ENCODE measurements at regions not wholly inside any gene's neighbourhood (a gene's known extent, or its start where the extent isn't known, plus 50 kb on each side); places are given as distances from the start of the nearest gene placed in this dataset.
"Not testable (repeated sequence)": the region's sequence is repeated elsewhere in the genome, so short reads cannot be mapped to it uniquely, and the experiment has no call there.

DNA sequence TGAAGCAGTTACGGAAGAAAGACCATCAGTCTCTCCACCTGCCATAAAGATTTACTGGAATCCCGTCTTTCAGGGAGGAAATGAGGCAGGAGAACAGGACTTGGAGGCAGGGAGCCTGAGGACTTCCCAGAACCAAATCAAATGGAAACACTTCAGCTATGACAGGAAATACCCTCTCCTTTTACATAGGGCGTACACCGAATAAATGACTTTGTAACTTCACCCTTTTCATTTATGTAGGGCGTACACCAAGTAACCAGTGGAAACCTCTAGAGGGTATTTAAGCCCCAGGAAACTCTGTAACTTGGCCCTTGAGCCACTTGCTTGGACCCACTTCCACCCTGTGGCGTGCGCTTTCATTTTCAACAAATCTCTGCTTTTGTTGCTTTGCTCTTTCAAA is 218.3 kb upstream of the SLC39A10 start:
- H3K9ac ChIP-seq (ENCODE audit: low read length), result no peak overlapping the region
- H3K27ac ChIP-seq (ENCODE audit: low read depth, low read length), result no peak overlapping the region
- H3K9me3 ChIP-seq (ENCODE audit: control insufficient read depth, insufficient read depth, low read depth, low read length), result peaks cover 19% of the 10 kb centered on the region; the same call in 1 of the 2 replicates
- no peaks in the 10 kb centered on the region for H3K36me3 ChIP-seq (ENCODE audit: control insufficient read depth, insufficient read depth, low read length)
- no peaks in the 10 kb centered on the region for H3K27me3 ChIP-seq (ENCODE audit: control insufficient read depth, insufficient read depth, low read length)
- no peaks in the 10 kb centered on the region for H3K4me1 ChIP-seq (ENCODE audit: control insufficient read depth, insufficient read depth, low read length)
- H3K4me3 ChIP-seq (ENCODE audit: low read depth, low read length), result no peak overlapping the region

DNA sequence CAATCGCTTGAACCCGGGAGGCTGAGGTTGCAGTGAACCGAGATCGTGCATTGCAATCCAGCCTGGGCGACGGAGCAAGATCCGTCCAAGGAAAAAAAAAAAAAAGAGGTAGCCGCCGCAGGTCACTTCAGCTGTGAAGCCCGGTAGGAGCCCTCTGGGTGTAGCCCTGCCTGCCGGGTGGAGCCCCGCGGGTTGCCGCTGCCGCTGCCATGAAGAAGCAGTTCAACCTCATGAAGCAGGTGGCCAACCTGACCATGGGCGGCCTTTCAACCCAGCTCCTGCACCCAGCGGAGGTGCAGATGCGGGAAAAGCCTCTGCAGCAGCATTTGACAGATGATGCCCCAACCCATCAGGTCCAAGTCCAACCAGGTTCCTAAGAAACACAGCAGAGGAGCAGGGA is 219.5 kb upstream of the SLC39A10 start:
- Histone ChIP-seq H3K9me3 (ENCODE audit: control insufficient read depth, insufficient read depth, low read depth, low read length) (peaks cover 17% of the 10 kb centered on the region; the same call in 1 of the 2 replicates), H3K27me3 (ENCODE audit: control insufficient read depth, insufficient read depth, low read length) (no peaks in the 10 kb centered on the region), H3K4me3 (ENCODE audit: low read depth, low read length) (no peak overlapping the region)

DNA sequence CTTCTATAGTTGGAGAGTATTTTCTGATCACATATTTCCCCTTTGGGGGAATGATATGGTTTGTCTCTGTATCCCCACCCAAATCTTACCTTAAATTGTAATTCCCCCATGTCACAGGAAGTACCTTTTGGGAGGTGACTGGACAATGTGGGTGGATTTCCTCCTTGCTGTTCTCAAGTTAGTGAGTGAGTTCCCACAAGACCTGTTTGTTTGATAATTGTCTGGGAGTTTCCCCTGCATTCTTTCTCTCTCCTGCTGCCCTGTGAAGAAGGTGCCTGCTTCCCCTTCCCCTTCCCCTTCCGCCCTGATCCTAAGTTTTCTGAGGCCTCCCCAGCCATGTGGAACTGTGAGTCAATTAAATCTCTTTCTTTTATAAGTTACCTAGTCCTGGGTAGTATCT is 222.7 kb upstream of the SLC39A10 start:
- H3K4me3 ChIP-seq (ENCODE audit: low read depth, low read length), result no peak overlapping the region
- H3K27ac ChIP-seq (ENCODE audit: low read depth, low read length), result no peak overlapping the region
- H3K9me3 ChIP-seq (ENCODE audit: control insufficient read depth, insufficient read depth, low read depth, low read length), result peaks cover 13% of the 10 kb centered on the region; the same call in 1 of the 2 replicates
- H3K27me3 ChIP-seq (ENCODE audit: control insufficient read depth, insufficient read depth, low read length), result no peaks in the 10 kb centered on the region
- no peak overlapping the region for H3K9ac ChIP-seq (ENCODE audit: low read length)
- H3K4me1 ChIP-seq (ENCODE audit: control insufficient read depth, insufficient read depth, low read length), result no peaks in the 10 kb centered on the region
- no peaks in the 10 kb centered on the region for H3K36me3 ChIP-seq (ENCODE audit: control insufficient read depth, insufficient read depth, low read length)

More for the DNA sequence above, 219.5 kb upstream of the SLC39A10 start:
- no peak overlapping the region for H3K9ac ChIP-seq (ENCODE audit: low read length)
- H3K4me1 ChIP-seq (ENCODE audit: control insufficient read depth, insufficient read depth, low read length), result no peaks in the 10 kb centered on the region
- no peaks in the 10 kb centered on the region for H3K36me3 ChIP-seq (ENCODE audit: control insufficient read depth, insufficient read depth, low read length)
- no peak overlapping the region for H3K27ac ChIP-seq (ENCODE audit: low read depth, low read length)

DNA sequence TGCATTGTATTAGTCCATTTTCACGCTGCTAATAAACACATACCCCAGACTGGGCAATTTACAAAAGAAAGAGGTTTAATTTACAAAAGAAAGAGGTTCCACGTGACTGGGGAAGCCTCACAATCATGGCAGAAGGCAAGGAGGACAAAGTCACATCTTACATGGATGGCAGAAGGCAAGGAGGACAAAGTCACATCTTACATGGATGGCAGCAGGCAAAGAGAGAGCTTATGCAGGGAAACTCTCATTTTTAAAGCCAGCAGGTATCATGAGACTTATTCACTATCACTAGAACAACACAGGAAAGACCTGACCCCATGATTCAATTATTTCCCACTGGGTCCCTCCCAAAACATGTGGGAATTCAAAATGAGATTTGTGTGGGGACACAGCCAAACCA is 223.3 kb upstream of the SLC39A10 start:
- not testable (repeated sequence) for H3K4me3 ChIP-seq (ENCODE audit: low read depth, low read length); H3K4me1 ChIP-seq (ENCODE audit: control insufficient read depth, insufficient read depth, low read length); H3K9ac ChIP-seq (ENCODE audit: low read length); H3K36me3 ChIP-seq (ENCODE audit: control insufficient read depth, insufficient read depth, low read length); H3K27ac ChIP-seq (ENCODE audit: low read depth, low read length); H3K27me3 ChIP-seq (ENCODE audit: control insufficient read depth, insufficient read depth, low read length)
- H3K9me3 ChIP-seq (ENCODE audit: control insufficient read depth, insufficient read depth, low read depth, low read length), result peaks cover 13% of the 10 kb centered on the region; the same call in 1 of the 2 replicates

DNA sequence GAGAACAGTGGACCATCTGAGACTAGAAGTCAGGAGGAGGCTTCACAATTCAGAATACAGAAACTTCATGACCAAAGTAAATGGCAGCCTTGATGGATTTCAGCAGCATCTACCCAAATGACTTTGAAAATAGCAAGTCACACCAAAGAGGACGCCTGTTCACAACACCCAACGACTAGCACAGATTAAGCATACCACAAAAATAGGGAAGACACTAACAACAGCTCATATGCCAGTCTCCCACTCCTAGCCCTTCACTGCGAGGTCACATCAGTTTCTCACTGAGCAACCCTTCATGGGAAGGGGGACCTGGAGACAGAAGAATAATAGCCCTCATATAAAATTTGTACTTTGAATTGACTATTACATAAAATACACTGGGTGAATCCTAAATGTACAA is 228.4 kb upstream of the SLC39A10 start:
- peaks cover 8% of the 10 kb centered on the region; the same call in 1 of the 2 replicates for H3K4me1 ChIP-seq (ENCODE audit: control insufficient read depth, insufficient read depth, low read length)
- no peak overlapping the region for H3K4me3 ChIP-seq (ENCODE audit: low read depth, low read length)
- no peaks in the 10 kb centered on the region for H3K36me3 ChIP-seq (ENCODE audit: control insufficient read depth, insufficient read depth, low read length)
- H3K27me3 ChIP-seq (ENCODE audit: control insufficient read depth, insufficient read depth, low read length), result no peaks in the 10 kb centered on the region
- no peak overlapping the region for H3K27ac ChIP-seq (ENCODE audit: low read depth, low read length)
- peaks cover 3% of the 10 kb centered on the region; the same call in 1 of the 2 replicates for H3K9me3 ChIP-seq (ENCODE audit: control insufficient read depth, insufficient read depth, low read depth, low read length)
- no peak overlapping the region for H3K9ac ChIP-seq (ENCODE audit: low read length)

DNA sequence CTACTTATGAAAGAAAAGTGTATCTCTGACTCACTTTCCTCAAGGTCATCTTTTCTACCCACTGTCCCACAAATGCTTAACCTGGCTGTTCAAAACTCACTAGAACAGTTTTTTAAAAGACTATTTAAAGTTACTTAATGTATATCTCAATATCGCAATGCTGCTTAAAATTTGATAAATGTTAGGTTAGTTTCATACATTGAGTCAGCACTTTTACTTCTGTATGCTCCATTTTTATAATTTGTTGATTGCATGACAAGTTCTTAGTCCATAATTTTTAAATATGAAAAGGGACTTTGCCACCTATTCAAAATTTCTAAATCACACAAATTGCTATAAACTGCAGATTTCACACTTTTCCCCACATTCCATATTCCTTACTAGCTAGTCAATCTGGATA is 231.7 kb upstream of the SLC39A10 start:
- H3K9me3 ChIP-seq (ENCODE audit: control insufficient read depth, insufficient read depth, low read depth, low read length), result no peaks in the 10 kb centered on the region
- peaks cover 8% of the 10 kb centered on the region; the same call in 1 of the 2 replicates for H3K4me1 ChIP-seq (ENCODE audit: control insufficient read depth, insufficient read depth, low read length)
- H3K9ac ChIP-seq (ENCODE audit: low read length), result no peak overlapping the region
- H3K27ac ChIP-seq (ENCODE audit: low read depth, low read length), result no peak overlapping the region
- H3K4me3 ChIP-seq (ENCODE audit: low read depth, low read length), result no peak overlapping the region
- no peaks in the 10 kb centered on the region for H3K27me3 ChIP-seq (ENCODE audit: control insufficient read depth, insufficient read depth, low read length)
- no peaks in the 10 kb centered on the region for H3K36me3 ChIP-seq (ENCODE audit: control insufficient read depth, insufficient read depth, low read length)

DNA sequence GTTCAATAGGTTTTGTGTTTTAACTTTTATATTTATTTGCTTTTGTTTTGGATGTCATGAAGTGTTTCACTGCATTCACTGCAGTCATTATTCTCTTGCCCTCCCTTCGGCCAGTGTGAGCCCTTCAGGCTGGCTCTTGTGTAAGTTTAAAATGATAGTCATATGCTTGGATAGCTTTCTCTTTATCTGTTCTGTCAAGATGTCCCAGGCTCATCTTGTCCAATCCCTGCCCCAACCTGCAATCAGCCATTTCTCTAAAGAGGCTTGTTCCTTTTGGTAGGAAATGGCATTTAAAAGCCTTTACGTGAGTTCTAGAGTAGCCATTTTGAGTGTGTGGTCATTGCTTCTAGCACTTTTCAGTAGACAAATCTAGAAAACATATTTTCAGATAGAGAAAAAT is 238.0 kb upstream of the SLC39A10 start:
- Histone ChIP-seq H3K9me3 (ENCODE audit: control insufficient read depth, insufficient read depth, low read depth, low read length) (no peaks in the 10 kb centered on the region), H3K4me3 (ENCODE audit: low read depth, low read length) (no peak overlapping the region), H3K36me3 (ENCODE audit: control insufficient read depth, insufficient read depth, low read length) (no peaks in the 10 kb centered on the region), H3K27me3 (ENCODE audit: control insufficient read depth, insufficient read depth, low read length) (no peaks in the 10 kb centered on the region), H3K4me1 (ENCODE audit: control insufficient read depth, insufficient read depth, low read length) (no peaks in the 10 kb centered on the region), H3K27ac (ENCODE audit: low read depth, low read length) (no peak overlapping the region), H3K9ac (ENCODE audit: low read length) (no peak overlapping the region)

DNA sequence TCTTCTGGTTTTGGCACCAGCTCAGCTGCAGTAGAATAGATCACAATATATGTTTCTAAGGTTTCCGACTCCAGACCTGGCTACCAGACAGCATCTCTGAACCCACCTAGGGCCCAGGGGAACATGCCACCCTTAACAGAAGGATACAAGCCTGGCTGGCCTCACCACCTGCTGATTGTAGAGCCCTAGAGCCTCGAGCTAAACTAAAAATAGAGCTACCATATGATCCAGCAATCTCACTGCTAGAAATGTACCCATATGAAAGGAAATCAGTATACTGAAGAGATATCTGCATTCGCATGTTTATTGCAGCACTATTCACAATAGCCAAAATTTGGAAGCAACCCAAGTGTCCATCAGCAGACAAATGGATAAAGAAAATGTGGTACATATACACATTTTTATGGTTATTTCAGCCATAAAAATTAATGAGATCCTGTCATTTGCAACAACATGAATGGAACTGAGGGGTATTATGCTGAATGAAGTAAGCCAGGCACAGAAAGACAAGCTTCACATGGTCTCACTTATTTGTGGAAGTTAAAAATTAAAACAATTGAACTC is 242.4 kb upstream of the SLC39A10 start:
- H3K27ac ChIP-seq (ENCODE audit: low read depth, low read length), result no peak overlapping the region

DNA sequence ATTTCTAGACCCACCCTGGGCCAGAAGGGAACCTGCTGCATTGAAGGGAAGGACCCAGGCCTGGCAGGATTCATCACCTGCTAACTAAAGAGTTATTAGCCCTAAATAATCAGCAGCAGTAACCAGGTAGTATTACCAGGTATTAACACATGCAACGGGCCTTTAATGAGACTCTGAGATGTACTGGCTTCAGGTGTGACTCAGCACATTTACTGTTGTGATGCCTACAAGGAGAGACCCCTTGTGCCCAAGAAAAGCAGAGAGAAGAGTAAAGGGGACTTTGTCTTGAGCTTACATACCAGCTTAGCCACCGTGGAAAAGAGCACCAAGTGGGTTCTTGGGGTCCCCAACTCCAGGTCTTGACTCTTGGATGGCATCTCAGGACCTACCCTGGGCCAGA is 243.1 kb upstream of the SLC39A10 start:
- Histone ChIP-seq H3K4me3 (ENCODE audit: low read depth, low read length) (no peak overlapping the region), H3K27ac (ENCODE audit: low read depth, low read length) (no peak overlapping the region), H3K36me3 (ENCODE audit: control insufficient read depth, insufficient read depth, low read length) (no peaks in the 10 kb centered on the region), H3K4me1 (ENCODE audit: control insufficient read depth, insufficient read depth, low read length) (peaks cover 15% of the 10 kb centered on the region), H3K27me3 (ENCODE audit: control insufficient read depth, insufficient read depth, low read length) (no peaks in the 10 kb centered on the region), H3K9me3 (ENCODE audit: control insufficient read depth, insufficient read depth, low read depth, low read length) (no peaks in the 10 kb centered on the region), H3K9ac (ENCODE audit: low read length) (no peak overlapping the region)

More for the DNA sequence above, 242.4 kb upstream of the SLC39A10 start:
- H3K36me3 ChIP-seq (ENCODE audit: control insufficient read depth, insufficient read depth, low read length), result no peaks in the 10 kb centered on the region
- H3K4me1 ChIP-seq (ENCODE audit: control insufficient read depth, insufficient read depth, low read length), result peaks cover 15% of the 10 kb centered on the region
- no peaks in the 10 kb centered on the region for H3K9me3 ChIP-seq (ENCODE audit: control insufficient read depth, insufficient read depth, low read depth, low read length)
- no peak overlapping the region for H3K9ac ChIP-seq (ENCODE audit: low read length)
- no peak overlapping the region for H3K4me3 ChIP-seq (ENCODE audit: low read depth, low read length)
- H3K27me3 ChIP-seq (ENCODE audit: control insufficient read depth, insufficient read depth, low read length), result no peaks in the 10 kb centered on the region

DNA sequence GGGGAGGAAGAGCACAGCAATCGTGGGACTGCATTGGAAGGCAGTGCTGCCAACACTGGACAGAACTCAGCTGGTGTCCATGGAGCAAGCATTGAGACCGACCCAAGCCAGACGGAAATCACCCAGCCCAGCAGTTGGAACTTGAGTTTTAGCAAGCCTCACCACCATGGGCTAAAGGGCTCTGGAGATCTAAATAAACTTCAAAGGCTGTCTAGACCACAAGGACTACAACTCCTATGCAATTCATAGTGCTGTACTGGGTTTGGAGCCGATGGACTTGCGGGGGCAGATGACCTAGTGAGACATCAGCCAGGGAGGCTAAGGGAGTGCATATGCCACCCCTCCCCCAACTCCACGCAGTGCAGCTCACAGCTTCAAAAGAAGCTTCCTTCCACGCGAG is 243.6 kb upstream of the SLC39A10 start:
- Histone ChIP-seq H3K4me3 (ENCODE audit: low read depth, low read length) (no peak overlapping the region), H3K4me1 (ENCODE audit: control insufficient read depth, insufficient read depth, low read length) (peaks cover 16% of the 10 kb centered on the region), H3K27ac (ENCODE audit: low read depth, low read length) (no peak overlapping the region), H3K27me3 (ENCODE audit: control insufficient read depth, insufficient read depth, low read length) (no peaks in the 10 kb centered on the region), H3K36me3 (ENCODE audit: control insufficient read depth, insufficient read depth, low read length) (no peaks in the 10 kb centered on the region), H3K9ac (ENCODE audit: low read length) (no peak overlapping the region), H3K9me3 (ENCODE audit: control insufficient read depth, insufficient read depth, low read depth, low read length) (no peaks in the 10 kb centered on the region)

DNA sequence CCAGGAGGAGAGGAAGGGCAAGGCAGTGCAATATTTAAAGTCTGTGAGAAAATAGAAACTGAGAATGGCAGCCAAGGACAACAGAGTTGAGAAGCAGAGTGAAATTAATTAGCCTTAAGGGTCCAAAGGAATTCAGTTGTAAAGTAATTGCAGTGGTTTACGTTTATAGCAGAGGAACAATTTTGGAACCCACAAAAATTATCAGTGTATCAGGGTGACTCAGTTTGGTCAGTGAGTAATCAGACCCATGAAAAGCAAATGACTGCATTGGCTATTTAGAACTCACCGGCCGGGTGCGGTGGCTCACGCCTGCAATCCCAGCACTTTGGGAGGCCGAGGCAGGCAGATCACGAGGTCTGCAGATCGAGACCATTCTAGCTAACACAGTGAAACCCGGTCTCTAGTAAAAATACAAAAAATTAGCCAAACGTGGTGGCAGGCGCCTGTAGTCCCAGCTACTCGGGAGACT is 245.8 kb upstream of the SLC39A10 start:
- Histone ChIP-seq H3K4me1 (ENCODE audit: control insufficient read depth, insufficient read depth, low read length) (peaks cover 29% of the 10 kb centered on the region), H3K9me3 (ENCODE audit: control insufficient read depth, insufficient read depth, low read depth, low read length) (no peaks in the 10 kb centered on the region), H3K36me3 (ENCODE audit: control insufficient read depth, insufficient read depth, low read length) (no peaks in the 10 kb centered on the region), H3K27ac (ENCODE audit: low read depth, low read length) (no peak overlapping the region), H3K9ac (ENCODE audit: low read length) (no peak overlapping the region), H3K4me3 (ENCODE audit: low read depth, low read length) (no peak overlapping the region), H3K27me3 (ENCODE audit: control insufficient read depth, insufficient read depth, low read length) (no peaks in the 10 kb centered on the region)
